CD4-positive, alpha-beta T cell treated with Interleukin-2 at 100 ng/mL for 4 hours (primary cell): ENCODE measurements at regions not wholly inside any gene's neighbourhood (a gene's known extent, or its start where the extent isn't known, plus 50 kb on each side); places are given as distances from the start of the nearest gene placed in this dataset.
A peak's percentile ranks its signal among the peaks of the same experiment; 100 is the strongest.
"Not testable (repeated sequence)": the region's sequence is repeated elsewhere in the genome, so short reads cannot be mapped to it uniquely, and the experiment has no call there.

Source experiments
- DNase-seq: peaks from one replicate; pipeline ENCODE4 v3.0.0-alpha.2; 2020; ENCODE audit warnings: low spot score

DNA sequence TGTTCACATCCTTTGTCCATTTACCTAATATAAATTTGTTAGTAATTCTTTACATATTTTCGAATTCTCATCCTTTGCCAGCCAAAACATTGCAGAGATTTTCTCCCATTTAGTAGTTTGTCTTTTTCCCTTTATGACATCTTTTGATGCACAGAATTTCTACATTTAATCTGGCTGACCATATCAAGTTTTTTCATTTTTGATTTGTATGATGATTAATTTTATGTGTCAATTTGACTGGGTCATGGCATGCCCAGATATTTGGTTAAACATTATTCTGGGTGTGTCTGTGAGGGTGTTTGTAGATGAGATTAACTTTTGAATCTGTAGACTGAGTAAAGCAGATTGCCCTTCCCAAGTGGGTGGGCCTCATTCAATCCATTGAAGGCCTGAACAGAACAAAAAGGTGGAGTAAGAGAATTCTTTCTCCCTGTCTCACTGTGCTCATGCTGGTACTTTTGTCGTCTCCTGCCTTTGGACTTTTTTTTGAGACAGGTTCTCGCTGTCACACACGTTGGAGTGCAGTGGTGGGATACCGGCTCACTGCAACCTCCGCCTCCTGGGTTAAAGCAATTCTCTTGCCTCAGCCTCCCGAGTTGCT lies 72.1 kb upstream of the EPB41L1 start:
- no peak for DNase-seq

DNA sequence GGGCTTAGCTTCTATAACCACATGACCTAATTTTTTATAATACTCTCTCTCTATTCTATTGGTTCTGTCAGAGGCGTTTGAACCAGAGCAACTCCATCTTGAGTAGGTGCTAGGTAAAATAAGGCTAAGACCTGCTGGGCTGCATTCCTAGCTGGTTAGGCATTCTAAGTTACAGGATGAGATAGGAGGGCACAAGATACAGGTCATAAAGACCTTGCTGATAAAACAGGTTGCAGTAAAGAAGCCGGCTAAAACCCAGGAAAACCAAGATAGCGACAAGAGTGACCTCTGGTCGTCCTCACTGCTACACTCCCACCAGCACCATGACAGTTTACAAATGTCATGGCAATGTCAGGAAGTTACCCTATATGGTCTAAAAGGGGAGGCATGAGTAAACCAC lies 71.3 kb upstream of the EPB41L1 start:
- DNase-seq, result not testable (repeated sequence)

- no peak for DNase-seq
Measured at GRCh38 chr20:36084356-36084755, 70.2 kb upstream of the EPB41L1 start.

GRCh38 chr20:36084897-36085613 lies 69.5 kb upstream of the EPB41L1 start:
- DNase-seq, result no peak

DNA sequence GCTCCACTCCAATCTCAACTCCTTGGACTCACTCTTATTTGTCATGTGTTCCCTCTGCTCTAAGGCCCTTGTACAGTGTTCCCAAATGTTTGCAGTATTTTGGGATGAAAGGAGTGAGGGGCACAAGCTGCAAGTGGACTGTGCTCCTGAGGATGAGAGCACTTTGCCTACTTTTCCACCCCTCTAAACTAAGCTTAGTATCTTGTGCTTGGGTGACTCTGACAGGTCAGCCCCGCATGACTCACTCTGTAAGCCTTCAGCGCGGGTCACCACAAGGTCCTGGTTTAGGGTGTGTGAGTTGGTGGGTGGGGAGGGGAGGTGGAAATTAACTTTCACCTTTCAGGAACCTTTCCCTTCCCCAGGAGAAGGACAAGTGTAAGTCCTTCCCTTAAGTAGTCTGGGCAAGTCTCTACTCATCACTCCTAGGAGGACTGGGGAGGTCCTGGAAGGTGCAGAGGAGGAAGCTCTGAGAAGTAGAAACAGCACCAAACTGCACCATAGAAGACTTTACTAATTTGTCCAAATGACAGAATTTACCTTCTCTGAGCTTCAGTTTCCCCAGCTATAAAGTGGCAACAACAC lies 68.8 kb upstream of the EPB41L1 start:
- no peak for DNase-seq

DNA sequence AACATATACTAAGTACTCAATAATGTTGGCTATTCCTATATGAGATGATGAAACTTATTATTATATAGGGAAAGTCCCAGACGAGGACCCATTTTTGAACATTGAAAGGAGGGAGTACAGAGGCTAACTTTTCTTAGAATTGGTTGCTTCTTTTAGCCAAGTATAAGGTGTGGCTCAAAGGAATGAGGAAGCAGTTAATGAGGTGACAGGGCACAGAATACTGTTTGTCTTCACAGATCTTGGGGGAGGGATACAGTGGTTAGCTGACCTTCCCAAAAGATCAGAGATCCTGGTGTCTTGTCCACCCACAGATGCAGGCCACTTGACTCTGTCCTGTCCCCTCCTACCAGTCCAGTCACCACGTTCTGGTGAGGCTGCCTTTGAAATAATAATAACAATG lies 67.8 kb upstream of the EPB41L1 start:
- DNase-seq, result no peak

DNA sequence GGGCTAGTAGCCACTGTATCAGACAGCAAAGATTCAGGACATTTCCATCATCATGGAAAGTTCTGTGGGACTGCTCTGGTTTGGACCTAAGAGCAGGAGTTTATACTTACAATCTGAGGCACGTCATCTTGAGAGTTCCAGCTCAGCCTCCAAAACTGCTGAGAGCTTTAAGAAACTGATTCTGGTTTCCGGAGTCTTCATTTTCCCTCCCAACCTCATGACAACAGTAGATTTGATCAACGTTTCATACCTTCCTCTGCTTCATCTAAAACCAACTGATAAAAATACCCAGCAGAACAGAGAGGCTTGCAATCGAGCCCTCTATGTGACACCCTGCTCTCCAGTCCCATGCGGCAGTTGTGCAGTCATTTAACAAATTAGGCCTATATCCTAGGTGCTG lies 64.3 kb upstream of the EPB41L1 start:
- no peak for DNase-seq

- DNase-seq, result no peak
Measured at GRCh38 chr20:36091561-36092397, 62.8 kb upstream of the EPB41L1 start.

- DNase-seq, result no peak
Measured at GRCh38 chr20:36092398-36093024, 62.0 kb upstream of the EPB41L1 start.

GRCh38 chr20:36093025-36093803 lies 61.3 kb upstream of the EPB41L1 start:
- DNase-seq, result peak; percentile 18

DNA sequence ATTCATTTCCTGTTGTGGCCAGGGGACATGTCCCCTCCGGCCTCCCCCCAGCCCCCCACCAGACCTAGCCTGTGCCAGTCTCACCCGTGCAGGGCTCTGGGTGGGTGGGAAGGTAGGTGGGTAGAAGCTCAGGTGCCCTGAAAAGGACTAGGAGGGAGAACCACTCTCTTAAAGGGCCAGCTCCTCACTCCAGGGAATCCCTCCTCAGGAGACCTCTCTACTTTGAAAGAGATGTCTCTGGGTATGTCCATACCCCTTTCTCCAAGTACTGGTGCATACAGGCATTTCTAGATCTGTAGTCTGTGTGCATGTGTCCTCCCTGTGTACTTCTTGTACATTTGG lies 60.8 kb upstream of the EPB41L1 start:
- DNase-seq, result no peak

GRCh38 chr20:36094497-36094896 lies 60.0 kb upstream of the EPB41L1 start:
- no peak for DNase-seq

- DNase-seq, result no peak
Measured at GRCh38 chr20:36096435-36096834, 58.1 kb upstream of the EPB41L1 start.

GRCh38 chr20:36097337-36098151 lies 57.0 kb upstream of the EPB41L1 start:
- no peak for DNase-seq

- DNase-seq, result no peak
Measured at GRCh38 chr20:36098364-36098763, 56.2 kb upstream of the EPB41L1 start.

DNA sequence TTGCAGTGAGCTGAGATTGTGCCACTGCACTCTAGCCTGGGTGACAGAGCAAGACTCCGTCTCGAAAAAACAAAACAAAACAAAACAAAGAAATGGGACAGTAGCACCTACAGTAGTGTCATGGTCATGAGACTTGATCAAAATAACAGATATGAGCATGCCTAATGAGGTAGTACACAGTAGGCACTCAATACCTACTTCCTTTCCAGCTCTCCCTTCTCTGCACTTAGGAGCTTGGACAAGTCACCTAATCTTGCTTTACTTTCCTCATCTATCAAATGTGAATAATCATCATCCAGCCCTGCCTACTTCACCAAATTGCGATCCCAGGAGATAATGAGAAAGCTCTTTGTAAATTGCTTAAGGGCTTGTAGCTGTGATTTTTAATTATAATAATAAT lies 55.4 kb upstream of the EPB41L1 start:
- no peak for DNase-seq

GRCh38 chr20:36101192-36101591 lies 53.3 kb upstream of the EPB41L1 start:
- DNase-seq, result no peak

DNA sequence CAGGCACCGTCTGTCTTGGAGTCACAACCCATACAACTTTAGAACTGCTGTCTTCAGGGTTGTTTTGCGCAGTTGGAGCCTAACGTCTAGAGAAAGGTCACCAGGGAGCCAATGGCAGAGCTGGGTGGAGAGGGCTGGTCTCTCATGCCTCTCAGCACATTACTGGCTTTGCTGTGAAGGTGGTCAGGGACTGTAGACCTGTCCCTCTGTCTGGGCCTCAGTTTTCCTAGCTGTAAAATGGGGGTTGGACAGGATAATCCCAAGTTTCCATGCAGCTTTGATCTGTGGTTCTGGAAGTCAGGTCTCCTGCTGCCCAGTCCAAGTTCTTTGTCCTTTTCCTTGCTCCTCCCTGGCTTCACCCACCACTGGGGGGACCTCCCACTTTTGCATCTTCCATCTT lies 52.2 kb upstream of the EPB41L1 start:
- no peak for DNase-seq

DNA sequence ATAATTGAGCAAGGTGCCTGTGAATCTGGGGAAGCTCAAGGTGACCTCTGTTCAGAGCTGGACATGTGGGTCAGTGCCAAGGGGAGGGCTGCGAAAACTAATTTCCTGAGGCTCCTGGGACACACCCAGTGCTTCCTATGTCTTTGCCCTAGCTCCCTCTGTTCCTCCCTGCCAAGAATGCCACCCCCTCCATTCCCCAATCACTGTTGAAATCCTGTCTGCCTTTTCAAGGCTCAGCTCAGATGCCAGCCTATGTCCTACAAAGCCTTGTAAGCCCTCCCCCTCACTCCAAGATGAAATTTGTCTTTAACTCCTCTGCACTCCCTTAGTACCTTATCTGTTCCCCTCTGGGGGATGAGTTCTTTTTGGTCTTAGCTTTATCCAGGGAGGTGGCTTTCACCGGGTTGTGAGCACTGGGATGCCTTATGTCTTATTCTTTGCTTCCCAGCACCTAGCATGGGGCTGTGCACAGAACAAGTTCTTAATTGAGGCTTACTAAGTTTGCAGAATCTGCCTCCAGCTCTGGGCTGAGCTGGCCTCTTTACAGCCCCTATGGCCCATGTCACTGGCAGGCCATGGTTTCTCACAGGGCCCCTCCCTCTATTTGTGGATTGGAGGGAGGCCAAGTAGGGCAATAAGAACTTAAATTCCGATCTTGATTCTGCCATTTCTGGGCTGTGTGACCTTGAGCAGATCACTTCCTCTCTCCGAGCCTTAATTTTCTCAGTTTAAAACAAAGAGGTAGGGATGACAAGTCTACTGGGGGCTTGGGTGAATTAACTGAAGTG lies 51.5 kb upstream of the EPB41L1 start:
- no peak for DNase-seq

DNA sequence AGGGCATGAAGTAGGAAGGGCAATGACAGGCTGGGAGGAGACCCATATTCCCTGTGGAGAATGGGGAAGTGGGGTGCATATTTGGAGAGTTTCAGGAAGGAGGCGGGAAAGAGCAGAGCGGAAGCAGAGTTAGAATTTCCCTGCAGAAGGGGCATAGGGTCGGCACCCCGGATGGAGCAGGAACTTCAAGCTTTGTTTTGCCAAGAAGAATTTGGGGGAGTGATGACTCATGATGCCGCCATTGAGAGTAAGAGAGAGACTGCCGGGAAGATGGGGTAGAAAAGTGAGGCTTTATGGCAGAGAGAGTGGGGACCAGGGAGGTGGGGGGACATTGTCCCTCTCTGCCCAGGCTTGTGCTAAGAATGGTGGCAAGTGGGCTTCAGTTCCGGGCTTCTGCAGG lies 50.3 kb upstream of the EPB41L1 start:
- DNase-seq, result no peak
